COR-L47 (cell line): ENCODE measurements at regions not wholly inside any gene's neighbourhood (a gene's known extent, or its start where the extent isn't known, plus 50 kb on each side); places are given as distances from the start of the nearest gene placed in this dataset.

ENCODE experiments used
- DNase-seq: peaks from one replicate; lab custom pipeline; 2025; lab: John Stamatoyannopoulos, UW

DNA sequence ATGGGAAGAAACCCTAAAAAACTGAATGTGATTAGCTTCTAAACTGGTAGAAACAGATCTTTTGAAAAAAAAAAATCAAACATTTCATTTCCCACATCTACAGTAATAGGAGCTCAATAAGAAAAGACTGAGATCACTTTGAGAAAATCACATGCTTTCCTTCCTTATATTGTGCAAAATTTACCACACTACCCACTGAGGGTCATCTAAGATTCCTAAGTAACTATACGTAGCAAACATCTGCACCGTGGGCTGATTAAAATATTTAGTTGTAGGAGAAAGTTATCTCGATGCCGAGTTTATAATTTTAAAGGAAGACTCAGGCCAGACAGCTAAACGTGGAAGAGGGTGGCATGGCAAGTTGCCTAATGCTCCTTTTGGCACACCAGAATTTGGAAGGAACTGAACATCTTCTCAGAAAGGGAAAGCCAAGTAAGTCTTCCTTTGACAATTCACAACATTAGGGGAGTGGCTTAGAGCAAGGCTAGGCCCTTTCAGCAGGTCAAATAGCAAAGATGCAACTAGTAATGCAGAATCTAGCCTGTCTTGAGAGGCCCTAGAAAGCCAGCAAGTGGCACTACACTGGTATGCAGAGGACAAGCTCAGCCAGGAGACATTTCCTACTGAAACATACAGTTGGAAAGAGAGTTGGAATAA, 128.0 kb downstream of the TMA16 start:
- no peak for DNase-seq

DNA sequence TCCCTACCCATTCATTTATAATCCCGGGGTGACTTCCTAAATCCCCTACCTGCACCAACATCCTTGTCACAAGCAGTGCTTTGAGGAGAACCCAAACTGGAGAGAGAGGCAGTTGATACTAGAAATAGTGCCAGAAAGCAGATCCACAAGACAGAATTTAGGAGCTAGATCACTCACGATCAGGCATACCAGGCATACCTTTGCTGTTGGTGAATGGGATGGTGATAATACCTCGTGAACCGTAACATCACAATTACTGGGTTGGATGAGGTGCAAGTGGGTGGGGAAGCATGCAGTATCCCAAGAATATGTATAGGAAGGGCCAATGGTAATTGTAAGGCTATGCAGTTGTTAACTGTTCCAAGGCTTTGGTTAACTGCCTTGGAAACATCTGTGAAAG, 129.3 kb downstream of the TMA16 start:
- no peak for DNase-seq

DNA sequence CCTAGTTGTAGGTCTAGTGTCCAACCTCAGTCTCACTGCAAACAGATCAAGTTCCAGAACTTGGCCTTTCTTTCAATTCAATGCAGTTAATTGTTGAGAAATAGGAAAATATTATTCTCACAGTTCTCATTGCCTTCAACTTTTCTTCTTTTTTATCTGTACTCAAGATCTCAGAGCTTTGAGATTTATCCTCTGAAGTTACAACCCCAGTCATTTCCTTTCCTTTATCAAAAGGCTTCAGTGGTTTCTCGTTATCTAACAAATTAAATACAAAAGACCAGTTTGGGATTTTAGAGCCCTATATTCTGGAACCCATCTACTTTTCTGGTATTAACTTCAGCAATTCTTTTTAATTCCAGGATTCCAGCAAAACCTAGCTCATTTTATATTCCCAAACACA, 130.2 kb downstream of the TMA16 start:
- no peak for DNase-seq

DNA sequence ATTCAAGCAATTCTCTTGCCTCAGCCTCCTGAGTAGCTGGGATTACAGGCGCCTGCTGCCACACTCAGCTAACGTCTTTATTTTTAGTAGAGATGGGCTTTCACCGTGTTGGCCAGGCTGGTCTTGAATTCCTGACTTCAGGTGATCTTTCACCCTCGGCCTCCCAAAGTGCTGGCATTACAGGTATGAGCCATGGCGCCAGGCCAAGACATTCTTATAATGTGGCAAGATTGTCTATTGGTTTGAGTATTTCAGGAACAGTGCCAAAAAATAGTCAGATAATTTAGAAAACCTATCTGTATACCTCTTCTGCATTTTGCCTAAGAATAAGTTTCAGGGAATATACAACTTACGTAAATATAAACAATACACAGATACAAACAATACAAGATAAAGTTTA, 136.8 kb downstream of the TMA16 start:
- no peak for DNase-seq

DNA sequence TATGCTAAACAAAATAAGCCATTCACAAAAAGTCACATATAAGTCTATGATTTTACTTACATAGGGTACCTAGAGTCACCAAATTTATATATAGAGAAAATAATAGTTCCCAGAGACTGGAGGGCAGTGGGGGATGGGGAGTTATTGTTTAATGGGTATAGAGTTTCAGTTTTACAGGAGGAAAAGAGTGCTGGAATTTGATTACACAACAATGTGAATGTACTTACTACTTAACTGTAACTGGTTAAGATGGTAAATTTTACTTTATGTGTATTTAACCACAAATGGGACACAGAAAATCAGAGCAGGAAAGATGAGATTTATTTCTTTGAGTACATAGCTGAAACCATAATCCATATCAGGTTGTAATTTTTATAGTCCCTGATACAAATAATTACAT, 144.4 kb downstream of the TMA16 start:
- no peak for DNase-seq

DNA sequence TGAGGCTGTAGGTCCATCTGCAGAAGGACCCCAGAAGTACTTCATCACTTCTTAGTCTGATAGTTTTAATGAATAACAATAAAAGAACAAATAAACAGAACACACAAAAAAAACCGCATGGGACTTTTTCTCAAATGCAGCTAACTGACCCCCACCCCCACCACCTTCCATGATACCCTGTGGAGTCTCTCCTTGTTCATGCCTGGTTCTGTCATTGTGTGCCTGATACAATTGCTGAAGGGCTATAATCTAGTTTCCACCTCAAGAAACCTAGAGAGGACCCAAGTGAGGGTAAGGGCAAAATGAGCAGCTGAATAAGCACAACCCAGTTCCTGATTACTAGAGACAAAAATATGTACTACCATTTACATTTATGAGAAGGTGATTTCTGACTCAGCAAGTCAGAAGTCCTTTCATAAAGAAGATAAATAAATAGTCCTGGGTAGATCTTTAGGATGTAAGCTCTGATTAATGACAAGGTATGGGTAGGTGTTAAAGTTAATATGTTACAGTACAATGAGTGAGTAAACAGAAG, 155.1 kb downstream of the TMA16 start:
- DNase-seq: no peak

DNA sequence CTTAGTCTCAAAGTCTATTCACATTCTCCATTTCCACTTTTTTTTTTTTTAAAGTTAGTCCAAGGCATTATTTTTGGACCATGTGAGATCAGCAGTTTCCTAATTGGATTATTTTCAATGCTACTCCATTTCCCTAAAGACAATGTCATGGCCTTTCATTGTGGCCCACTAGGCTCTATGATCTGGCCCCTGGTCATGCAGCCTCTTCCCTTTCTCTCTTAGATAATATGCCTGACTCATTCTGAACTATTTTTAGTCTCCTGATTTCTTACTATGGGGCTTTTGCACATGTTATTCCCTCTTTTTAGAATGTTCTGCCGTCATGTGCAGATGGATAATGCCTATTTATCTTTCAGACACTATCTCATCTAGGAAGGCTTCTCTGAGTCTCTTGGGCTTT, 157.3 kb downstream of the TMA16 start:
- DNase-seq: no peak

DNA sequence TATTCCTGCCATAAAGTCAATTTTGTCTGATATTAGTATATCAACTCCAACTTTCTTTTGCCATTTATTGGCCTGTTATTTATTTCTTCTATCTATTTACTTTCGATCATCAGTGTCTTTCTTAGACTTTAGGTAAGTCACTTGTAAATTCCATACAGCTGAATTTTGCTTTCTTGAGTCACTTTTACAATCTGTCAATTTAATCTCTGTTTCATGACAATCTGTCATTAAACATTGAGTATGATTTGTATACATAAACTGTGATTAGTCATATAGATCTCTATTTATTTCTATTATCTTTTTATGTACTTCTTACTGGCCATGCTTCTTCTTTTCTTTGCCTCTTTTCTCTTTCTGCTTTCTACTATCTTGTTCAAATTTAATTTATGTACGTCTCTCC, 160.1 kb downstream of the TMA16 start:
- no peak for DNase-seq

DNA sequence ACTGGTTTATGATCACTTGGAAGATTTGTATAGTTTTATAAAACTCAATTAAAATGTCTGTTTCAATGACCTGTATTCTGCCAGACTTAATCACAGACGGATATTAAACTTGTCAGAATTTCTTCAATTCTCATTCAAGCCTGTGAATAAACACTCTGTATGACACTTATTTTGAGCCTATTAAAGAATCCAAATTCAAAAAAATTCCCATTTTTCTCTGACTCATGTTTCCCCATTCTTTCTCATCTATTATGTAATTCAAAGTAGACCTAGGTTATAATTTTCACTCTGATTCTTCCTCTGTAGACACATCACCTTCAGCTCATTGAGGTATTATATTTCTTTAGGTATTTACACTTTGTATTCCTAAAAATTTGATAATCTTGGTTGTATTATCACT, 166.1 kb downstream of the TMA16 start:
- DNase-seq: no peak

DNA sequence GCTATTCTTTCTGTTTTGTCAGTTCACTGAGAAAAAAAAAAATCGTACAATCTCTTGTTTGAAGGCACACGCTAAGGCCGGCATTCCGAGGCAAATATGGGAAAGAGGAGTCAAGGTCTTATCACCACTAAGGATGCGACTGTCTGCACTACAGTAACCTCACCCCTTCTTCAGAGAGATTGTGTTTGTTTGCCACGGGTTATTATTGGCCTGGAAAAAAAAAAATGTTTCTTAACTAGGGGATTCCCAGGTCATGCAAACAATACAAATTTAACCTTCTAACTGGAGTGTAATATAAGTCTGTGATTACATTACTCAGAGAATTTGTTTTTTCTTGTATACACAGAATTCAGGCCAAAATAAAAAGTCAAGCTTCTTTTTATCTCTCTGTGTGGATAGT, 168.3 kb downstream of the TMA16 start:
- no peak for DNase-seq

DNA sequence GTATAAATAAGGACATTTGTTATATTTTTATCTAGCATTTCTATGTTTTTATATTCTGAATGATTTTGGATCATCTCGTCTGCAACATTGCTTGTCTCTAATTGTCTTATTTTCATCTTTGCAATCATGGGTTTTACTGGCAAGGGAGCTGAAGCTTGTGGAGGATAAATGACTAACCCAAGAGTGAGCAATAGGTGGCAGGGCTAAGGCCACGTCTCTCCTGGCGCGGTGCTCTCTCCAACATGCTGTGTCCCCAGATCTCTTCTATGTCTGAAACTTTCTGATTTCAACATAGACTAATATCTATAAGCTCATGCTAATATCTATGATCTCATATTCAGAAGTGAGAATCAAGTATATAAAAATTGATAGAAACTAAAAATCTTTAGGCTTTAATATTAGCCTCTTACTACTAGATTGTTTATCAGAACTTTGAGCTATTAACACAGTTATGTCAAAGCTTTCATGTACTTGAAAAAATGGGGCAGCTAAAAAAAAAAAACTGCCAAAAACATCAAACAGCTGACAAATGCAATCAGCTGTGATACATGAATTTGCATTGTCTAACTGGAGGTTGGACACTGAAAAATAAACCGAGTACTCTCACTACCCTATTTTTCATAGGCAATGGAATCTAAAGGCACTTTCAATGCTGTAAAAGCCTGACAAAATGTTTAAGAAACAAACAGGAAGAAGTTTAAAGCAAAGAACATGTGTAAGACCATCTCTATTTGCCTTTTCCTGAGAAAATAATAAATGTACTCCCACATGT, 169.2 kb downstream of the TMA16 start:
- DNase-seq: no peak

DNA sequence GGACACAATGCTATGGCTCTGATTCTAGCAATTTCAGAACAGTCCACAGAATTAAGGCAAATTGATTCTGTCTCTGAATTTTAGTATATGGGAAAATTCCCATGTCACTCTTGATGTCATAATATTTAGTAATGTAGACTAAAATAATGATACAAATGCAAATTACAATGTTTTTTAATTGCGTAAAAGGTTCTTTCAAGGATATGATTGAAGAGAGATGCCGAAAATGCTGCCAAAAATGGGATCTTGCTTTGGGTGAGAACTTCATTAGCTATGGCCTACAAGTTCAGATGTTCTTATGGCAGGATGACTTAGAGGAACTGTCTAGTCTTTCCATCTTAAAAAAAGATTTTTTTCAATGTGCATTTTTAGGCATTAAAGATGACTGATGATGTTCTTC, 170.6 kb downstream of the TMA16 start:
- no peak for DNase-seq

DNA sequence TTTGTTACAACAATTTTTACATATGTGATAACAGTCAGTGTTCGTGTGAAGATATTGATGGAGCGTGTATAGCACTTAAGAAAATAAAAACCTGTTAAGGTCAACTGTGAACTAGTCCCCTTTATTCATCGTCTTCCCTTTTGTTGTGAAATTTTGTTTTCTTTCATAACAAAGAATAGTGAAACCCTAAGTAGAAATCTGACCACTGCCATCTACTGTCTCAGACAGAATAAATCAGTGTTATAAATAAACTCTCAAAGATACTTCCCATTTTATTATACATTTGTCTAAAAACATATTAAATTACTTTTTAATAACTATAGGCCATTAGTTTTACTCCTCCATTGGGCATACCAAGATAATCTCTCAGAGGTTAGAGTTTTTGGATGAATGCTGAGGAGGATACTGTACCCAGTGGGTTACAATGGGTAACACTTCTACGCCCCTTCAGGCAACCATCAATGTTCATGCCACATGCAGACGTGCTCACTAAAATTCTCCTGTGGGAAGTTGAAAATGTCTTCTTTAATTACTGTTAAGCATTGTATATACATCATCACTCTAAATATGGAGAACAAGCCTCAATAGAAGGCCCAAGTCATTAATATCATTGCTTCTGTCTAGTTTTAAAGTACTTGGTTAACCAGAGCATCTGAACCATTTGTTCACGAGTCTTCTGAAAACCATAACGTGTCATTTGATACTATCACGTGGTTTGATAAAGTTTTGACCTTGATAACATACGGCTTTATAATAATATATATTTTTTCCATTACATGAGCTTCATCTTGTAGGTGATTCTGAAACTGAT, 171.2 kb downstream of the TMA16 start:
- no peak for DNase-seq

DNA sequence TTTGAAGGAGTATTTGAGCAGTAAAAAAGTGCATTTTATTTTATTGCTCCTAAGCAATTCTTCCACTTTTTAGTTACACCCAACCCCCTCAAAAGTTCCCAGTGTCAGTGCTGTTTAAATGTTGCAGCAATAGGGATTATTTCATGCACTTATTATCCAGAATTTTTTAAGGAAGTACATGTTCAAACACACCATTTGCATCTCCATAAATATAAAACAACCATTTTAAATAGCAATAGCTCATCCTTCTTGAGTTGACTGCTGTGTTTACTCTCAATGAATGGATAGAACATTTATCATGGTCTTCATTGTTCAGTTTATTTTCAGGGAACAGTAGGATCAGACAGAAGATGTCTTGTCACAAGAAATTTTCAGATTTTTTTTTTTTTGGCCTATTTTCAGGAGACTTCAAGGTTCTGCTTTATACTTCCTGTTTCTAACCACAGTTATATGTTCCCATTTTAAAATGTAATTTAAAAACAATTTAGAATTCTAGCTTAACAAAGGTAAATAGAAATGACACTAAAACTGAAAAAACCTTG, 171.9 kb downstream of the TMA16 start:
- DNase-seq: no peak

DNA sequence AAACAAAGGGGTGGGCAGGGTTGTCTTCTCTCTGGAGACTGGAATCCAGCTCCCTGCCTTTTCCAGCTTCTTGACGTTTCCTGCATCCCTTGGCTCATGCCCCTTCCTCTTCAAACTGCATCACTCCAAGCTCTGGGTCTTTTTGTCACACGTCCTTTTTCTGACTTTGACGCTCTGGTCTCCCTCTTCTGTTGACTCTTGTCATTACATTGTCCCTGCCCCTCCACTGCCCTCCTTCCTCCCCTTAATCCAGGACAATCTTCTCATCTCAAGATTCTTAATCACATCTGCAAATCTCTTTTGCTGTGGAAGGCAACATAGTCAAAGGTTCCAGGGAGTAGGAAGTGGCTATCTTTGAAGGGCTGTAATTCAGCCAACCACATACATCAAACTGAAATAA, 178.3 kb downstream of the TMA16 start:
- DNase-seq: no peak

DNA sequence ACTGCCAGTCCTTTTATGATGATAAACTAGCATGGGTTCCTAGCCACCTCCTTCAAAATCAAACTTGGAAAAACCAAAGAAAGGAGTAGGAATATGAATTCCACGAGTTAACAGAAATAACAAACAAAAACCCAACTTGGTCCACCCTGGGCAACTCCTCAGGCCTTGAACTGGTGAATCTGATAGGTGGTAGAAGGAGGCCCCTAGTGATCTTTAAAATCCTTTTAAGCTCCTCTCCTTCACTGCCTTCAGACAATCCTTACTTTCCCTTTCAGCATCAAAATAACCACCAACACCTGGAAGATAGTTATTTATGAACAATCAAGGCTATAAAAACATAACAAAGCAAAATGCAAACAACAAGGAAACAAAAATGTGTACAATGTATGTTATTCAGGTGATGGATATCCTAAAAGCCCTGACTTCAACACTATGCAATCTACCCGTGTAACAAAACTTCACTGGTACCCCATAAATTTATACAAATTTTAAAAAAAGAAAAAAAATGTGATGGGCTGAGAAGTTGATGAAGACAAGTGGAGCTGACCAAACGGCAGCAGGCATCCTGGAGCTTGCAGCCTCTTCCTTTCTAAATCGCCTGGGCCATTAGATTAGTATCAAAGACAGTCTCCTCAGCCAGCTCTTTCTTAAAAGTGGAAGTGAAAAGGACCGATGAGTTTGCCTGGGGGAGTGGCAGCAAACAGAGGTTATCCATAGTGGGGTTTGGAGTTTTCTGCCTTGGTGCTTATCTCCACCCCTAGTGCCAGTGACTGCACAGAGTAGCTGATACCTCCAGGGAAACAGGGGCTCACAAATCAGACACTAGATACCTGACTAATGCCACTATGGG, 179.6 kb downstream of the TMA16 start:
- no peak for DNase-seq

DNA sequence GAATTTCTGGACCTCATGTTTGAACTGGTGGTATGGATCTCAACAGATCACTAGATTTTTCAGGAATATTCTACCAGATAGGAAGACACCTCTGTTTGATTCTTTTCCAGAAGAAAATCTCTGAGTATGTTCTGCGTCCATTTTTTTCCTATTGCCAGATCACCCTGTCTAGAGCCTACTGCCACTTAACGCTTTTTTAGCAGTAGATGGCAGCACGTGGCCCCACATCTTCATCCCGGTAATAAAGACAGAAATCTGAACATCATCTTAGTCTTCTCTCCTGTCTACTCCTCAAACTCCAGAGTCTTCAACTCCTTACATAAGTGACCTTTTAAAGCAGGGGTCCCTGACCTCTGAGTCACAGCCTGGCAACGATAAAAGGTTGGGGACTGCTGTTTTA, 184.7 kb downstream of the TMA16 start:
- no peak for DNase-seq

DNA sequence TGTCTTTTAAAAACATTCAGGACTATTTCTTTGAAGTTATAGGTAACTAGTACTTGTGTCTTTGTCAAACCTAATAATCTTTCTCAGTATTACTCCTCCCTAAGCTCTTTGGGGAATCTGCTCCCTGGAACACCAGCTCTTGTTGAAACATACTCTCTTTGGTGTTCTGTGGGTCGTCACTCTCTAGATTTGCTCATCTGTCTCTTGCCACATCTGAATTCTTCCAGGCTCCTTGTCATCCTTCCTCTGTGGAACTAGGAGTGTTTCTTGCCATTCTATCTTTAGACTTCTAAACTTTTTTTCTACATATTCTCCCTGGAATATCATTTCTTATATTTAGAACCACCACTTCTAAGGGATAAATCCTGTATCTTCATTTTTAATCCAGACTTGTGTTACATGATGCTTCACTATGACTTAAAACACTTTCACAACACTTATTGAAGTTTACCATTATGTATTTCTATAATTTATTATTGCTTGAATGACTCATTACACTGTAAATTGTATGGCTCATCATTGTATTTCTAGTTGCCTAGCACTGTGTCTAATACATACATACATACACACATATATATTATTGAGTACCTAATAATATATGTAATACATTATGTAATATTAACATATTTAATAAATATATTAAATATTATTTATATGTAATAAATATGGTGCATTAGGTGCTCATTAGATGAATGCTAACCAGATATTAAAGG, 186.1 kb downstream of the TMA16 start:
- DNase-seq: no peak

DNA sequence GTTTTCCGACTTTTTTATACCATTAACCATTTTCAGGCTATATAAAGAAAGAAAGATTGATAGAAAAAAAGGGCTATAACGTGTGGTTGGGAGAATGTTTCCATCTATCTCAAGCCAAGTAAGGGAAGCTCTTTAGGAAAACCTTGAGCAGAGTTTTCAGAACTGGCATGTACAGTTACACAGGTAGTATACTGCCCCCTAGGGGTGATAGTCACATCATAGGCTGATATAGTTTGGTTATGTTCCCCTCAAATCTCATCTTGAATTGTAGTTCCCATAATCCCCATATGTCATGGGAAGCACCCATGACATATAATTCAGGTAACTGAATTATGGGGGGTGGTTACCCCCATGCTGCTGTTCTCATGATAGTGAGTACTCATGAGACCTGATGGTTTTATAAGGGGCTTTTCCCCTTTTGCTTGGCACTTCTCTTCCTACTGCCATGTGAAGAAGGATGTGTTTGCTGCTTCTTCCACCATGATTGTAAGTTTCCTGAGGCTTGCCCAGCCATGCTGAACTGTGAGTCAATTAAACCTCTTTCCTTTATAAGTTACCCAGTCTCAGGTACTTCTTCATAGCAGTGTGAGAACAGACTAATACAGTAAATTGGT, 186.8 kb downstream of the TMA16 start:
- DNase-seq: peak; percentile 69

DNA sequence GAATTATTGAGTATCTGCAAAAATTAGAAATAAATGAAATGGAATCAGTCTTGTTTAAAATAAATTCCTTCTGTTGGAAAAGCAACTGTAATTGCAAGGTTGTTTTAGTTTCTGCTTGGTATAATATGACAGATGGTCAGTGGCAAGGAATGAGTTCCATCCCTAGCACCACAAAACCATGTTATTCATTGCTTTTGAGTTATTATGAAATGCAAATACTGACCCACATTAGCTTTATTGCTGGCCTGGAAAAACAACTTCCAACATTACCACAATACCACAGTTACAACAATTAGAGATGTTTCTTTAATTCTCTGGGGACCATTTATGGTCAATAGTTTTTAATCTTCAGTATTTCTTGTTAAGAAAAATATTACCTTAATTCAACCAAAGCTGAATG, 194.4 kb downstream of the TMA16 start:
- DNase-seq: no peak

DNA sequence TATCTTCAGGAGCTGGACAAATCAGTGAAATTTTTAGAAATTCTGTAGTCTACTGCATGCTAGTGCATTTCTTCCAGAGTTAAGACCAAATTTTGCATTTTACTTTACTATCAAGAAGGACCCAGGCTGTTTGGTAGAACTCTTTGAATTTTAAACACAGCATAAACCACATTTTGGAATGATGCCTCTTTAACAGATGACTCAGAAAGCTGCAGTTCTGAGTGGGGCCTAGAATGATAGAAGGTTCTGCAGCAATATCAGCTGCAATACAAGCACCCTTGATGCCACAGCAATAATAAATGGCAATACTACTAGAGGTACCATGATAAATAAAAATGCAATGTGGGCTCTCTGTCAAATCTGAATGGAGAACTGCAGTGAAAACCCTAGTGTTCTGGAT, 198.7 kb downstream of the TMA16 start:
- DNase-seq: no peak
